ENCODE measurements at regions not wholly inside any gene's neighbourhood (a gene's known extent, or its start where the extent isn't known, plus 50 kb on each side); places are given as distances from the start of the nearest gene placed in this dataset.
"Not testable (repeated sequence)": the region's sequence is repeated elsewhere in the genome, so short reads cannot be mapped to it uniquely, and the experiment has no call there.

- no peak for DNase-seq (ENCODE audit: low read depth)
These were observed 88.1 kb downstream of the RFLNA start for GRCh38 chr12:124383028-124383427.

- peak; percentile 95 for DNase-seq (ENCODE audit: low read depth)
These were observed 86.8 kb downstream of the RFLNA start for GRCh38 chr12:124381456-124382296.

GRCh38 chr12:124380796-124381455 lies 86.0 kb downstream of the RFLNA start:
- peak; percentile 36 for DNase-seq (ENCODE audit: low read depth)

GRCh38 chr12:124379938-124380754 lies 85.3 kb downstream of the RFLNA start:
- peak; percentile 94 for DNase-seq (ENCODE audit: low read depth)

GRCh38 chr12:124379379-124379937 lies 84.6 kb downstream of the RFLNA start:
- no peak for DNase-seq (ENCODE audit: low read depth)

GRCh38 chr12:124378926-124379325 lies 84.0 kb downstream of the RFLNA start:
- DNase-seq (ENCODE audit: low read depth) = no peak

GRCh38 chr12:124377981-124378509 lies 83.2 kb downstream of the RFLNA start:
- DNase-seq (ENCODE audit: low read depth) = no peak

GRCh38 chr12:124376435-124376834 lies 81.5 kb downstream of the RFLNA start:
- DNase-seq (ENCODE audit: low read depth) = peak; percentile 18

GRCh38 chr12:124375789-124376175 lies 80.9 kb downstream of the RFLNA start:
- no peak for DNase-seq (ENCODE audit: low read depth)

- no peak for DNase-seq (ENCODE audit: low read depth)
These were observed 80.4 kb downstream of the RFLNA start for GRCh38 chr12:124375141-124375788.

- no peak for DNase-seq (ENCODE audit: low read depth)
These were observed 79.7 kb downstream of the RFLNA start for GRCh38 chr12:124374567-124374966.

GRCh38 chr12:124374147-124374546 lies 79.3 kb downstream of the RFLNA start:
- no peak for DNase-seq (ENCODE audit: low read depth)

- DNase-seq (ENCODE audit: low read depth) = not testable (repeated sequence)
These were observed 78.8 kb downstream of the RFLNA start for GRCh38 chr12:124373701-124374100.

- no peak for DNase-seq (ENCODE audit: low read depth)
These were observed 77.9 kb downstream of the RFLNA start for GRCh38 chr12:124372831-124373230.

GRCh38 chr12:124371970-124372555 lies 77.2 kb downstream of the RFLNA start:
- no peak for DNase-seq (ENCODE audit: low read depth)

GRCh38 chr12:124371366-124371765 lies 76.5 kb downstream of the RFLNA start:
- no peak for DNase-seq (ENCODE audit: low read depth)

GRCh38 chr12:124370851-124371250 lies 76.0 kb downstream of the RFLNA start:
- DNase-seq (ENCODE audit: low read depth) = peak; percentile 51

GRCh38 chr12:124370384-124370783 lies 75.5 kb downstream of the RFLNA start:
- DNase-seq (ENCODE audit: low read depth) = no peak

- no peak for DNase-seq (ENCODE audit: low read depth)
These were observed 75.0 kb downstream of the RFLNA start for GRCh38 chr12:124369827-124370378.

GRCh38 chr12:124369055-124369826 lies 74.3 kb downstream of the RFLNA start:
- DNase-seq (ENCODE audit: low read depth) = peak; percentile 94
